Glutamatergic neuron (in vitro differentiated cells): ENCODE measurements at regions not wholly inside any gene's neighbourhood (a gene's known extent, or its start where the extent isn't known, plus 50 kb on each side); places are given as distances from the start of the nearest gene placed in this dataset.

Experiments used
- DNase-seq: peaks from one replicate; pipeline ENCODE4 v3.0.0; 2022
- H3K27ac Mint-ChIP-seq: one replicate; pipeline ENCODE4 v1.8.0; 2020; ENCODE audit warnings: mild to moderate bottlenecking, mixed read lengths, inconsistent platforms; ENCODE audit not compliant: unreplicated experiment
- H3K27me3 Mint-ChIP-seq: one replicate; pipeline ENCODE4 v1.8.0; 2020; ENCODE audit warnings: mild to moderate bottlenecking, moderate library complexity, mixed read lengths, inconsistent platforms; ENCODE audit not compliant: unreplicated experiment
- H3K36me3 Mint-ChIP-seq: one replicate; pipeline ENCODE4 v1.8.0; 2020; ENCODE audit warnings: mild to moderate bottlenecking, mixed read lengths, inconsistent platforms; ENCODE audit not compliant: unreplicated experiment
- H3K4me1 Mint-ChIP-seq: one replicate; pipeline ENCODE4 v1.8.0; 2020; ENCODE audit warnings: mild to moderate bottlenecking, low read depth, mixed read lengths, inconsistent platforms; ENCODE audit not compliant: unreplicated experiment
- H3K4me3 Mint-ChIP-seq: one replicate; pipeline ENCODE4 v1.8.0; 2020; ENCODE audit warnings: mild to moderate bottlenecking, mixed read lengths, inconsistent platforms; ENCODE audit not compliant: unreplicated experiment
- H3K9me3 Mint-ChIP-seq: one replicate; pipeline ENCODE4 v1.8.0; 2020; ENCODE audit warnings: mild to moderate bottlenecking, moderate library complexity, mixed read lengths, inconsistent platforms; ENCODE audit not compliant: unreplicated experiment
- TF ChIP-seq, protein P1 (sequence below): fragments of 200-600 bp; sonication (generic); IDR thresholded peaks from one replicate; pipeline ENCODE4 v1.5.0; 2021; ENCODE audit not compliant: partially characterized antibody, unreplicated experiment

DNA sequence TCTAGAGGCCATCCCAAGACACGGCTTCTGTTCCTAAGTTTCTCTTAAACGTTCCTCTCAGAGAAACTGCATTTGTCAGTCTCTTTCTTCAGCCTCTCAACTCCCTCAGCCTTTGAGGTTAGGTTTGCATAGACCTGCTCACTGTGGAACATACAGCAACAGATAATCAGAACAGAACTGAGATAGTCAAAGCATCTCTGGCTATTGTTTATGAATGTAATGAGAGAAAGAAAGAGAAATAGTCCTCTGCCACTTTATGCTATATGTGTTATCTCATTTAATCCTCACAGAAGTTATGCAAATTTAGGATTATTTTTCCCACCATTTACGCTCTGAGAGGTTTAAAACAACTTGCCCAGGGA lies 190.6 kb downstream of the PHLDA1 start:
- TF ChIP-seq, protein P1, sequence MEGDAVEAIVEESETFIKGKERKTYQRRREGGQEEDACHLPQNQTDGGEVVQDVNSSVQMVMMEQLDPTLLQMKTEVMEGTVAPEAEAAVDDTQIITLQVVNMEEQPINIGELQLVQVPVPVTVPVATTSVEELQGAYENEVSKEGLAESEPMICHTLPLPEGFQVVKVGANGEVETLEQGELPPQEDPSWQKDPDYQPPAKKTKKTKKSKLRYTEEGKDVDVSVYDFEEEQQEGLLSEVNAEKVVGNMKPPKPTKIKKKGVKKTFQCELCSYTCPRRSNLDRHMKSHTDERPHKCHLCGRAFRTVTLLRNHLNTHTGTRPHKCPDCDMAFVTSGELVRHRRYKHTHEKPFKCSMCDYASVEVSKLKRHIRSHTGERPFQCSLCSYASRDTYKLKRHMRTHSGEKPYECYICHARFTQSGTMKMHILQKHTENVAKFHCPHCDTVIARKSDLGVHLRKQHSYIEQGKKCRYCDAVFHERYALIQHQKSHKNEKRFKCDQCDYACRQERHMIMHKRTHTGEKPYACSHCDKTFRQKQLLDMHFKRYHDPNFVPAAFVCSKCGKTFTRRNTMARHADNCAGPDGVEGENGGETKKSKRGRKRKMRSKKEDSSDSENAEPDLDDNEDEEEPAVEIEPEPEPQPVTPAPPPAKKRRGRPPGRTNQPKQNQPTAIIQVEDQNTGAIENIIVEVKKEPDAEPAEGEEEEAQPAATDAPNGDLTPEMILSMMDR, result no peak
- H3K27me3 Mint-ChIP-seq, result peaks cover 17% of the 10 kb centered on the region
- H3K36me3 Mint-ChIP-seq, result peaks cover 4% of the 10 kb centered on the region
- H3K4me1 Mint-ChIP-seq, result peaks cover 72% of the 10 kb centered on the region
- H3K4me3 Mint-ChIP-seq, result no peak overlapping the region
- H3K9me3 Mint-ChIP-seq, result peaks cover 22% of the 10 kb centered on the region
- DNase-seq, result no peak
- peak overlapping the region; percentile 91 for H3K27ac Mint-ChIP-seq

- peaks cover 17% of the 10 kb centered on the region for H3K27me3 Mint-ChIP-seq
- TF ChIP-seq, protein P1, result no peak
- H3K4me1 Mint-ChIP-seq, result peaks cover 67% of the 10 kb centered on the region
- peaks cover 20% of the 10 kb centered on the region for H3K9me3 Mint-ChIP-seq
- no peak for DNase-seq
- peaks cover 4% of the 10 kb centered on the region for H3K36me3 Mint-ChIP-seq
- H3K27ac Mint-ChIP-seq, result peak overlapping the region; percentile 99
- no peak overlapping the region for H3K4me3 Mint-ChIP-seq
These were observed 193.3 kb downstream of the PHLDA1 start for GRCh38 chr12:75838309-75838708.

GRCh38 chr12:75837700-75838099 lies 193.9 kb downstream of the PHLDA1 start:
- peak overlapping the region; percentile 99 for H3K27ac Mint-ChIP-seq
- H3K36me3 Mint-ChIP-seq, result peaks cover 4% of the 10 kb centered on the region
- H3K9me3 Mint-ChIP-seq, result peaks cover 20% of the 10 kb centered on the region
- H3K27me3 Mint-ChIP-seq, result peaks cover 17% of the 10 kb centered on the region
- peaks cover 66% of the 10 kb centered on the region for H3K4me1 Mint-ChIP-seq
- TF ChIP-seq, protein P1, result no peak
- peak; percentile 83 for DNase-seq
- peak overlapping the region; percentile 76 for H3K4me3 Mint-ChIP-seq

GRCh38 chr12:75836533-75836932 lies 195.0 kb downstream of the PHLDA1 start:
- peaks cover 4% of the 10 kb centered on the region for H3K36me3 Mint-ChIP-seq
- H3K27me3 Mint-ChIP-seq, result peaks cover 17% of the 10 kb centered on the region
- peaks cover 18% of the 10 kb centered on the region for H3K9me3 Mint-ChIP-seq
- H3K27ac Mint-ChIP-seq, result peak overlapping the region; percentile 99
- TF ChIP-seq, protein P1, result no peak
- no peak for DNase-seq
- no peak overlapping the region for H3K4me3 Mint-ChIP-seq
- peaks cover 58% of the 10 kb centered on the region for H3K4me1 Mint-ChIP-seq

- peaks cover 18% of the 10 kb centered on the region for H3K9me3 Mint-ChIP-seq
- TF ChIP-seq, protein P1, result no peak
- H3K4me1 Mint-ChIP-seq, result peaks cover 46% of the 10 kb centered on the region
- no peak overlapping the region for H3K4me3 Mint-ChIP-seq
- DNase-seq, result no peak
- H3K36me3 Mint-ChIP-seq, result peaks cover 4% of the 10 kb centered on the region
- H3K27me3 Mint-ChIP-seq, result peaks cover 17% of the 10 kb centered on the region
- peak overlapping the region; percentile 82 for H3K27ac Mint-ChIP-seq
These were observed 197.0 kb downstream of the PHLDA1 start for GRCh38 chr12:75834591-75834990.
